ENCODE measurements at regions not wholly inside any gene's neighbourhood (a gene's known extent, or its start where the extent isn't known, plus 50 kb on each side); places are given as distances from the start of the nearest gene placed in this dataset.

GRCh38 chr20:36097337-36098151, 57.0 kb upstream of the EPB41L1 start:
- no peak for DNase-seq (ENCODE audit: low read depth)
- no peak for TF ChIP-seq CTCF (IDR thresholded peaks at IDR 0.05; ENCODE audit: control insufficient read depth, extremely low read depth, insufficient read depth)
- no peak overlapping the region for H3K4me3 ChIP-seq (ENCODE audit: low read depth, low read length)

DNA sequence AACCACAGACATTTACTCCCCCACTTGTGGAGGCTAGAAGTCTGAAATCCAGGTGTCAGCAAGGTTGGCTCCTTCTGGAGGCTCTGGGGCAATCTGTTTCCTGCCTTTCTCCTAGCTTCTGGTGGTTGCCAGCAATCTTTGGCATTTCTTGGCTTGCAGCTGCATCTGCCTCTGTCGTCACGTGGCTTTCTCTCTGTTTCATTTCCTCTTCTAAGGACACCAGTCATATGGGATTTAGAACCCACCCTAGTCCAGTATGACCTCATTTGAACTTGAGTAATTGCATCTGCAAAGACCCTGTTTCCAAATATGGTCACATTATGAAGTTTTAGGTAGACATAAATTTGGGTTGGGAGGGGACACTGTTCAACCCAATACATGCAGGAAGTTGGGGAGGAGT, 56.2 kb upstream of the EPB41L1 start:
- H3K4me3 ChIP-seq (ENCODE audit: low read depth, low read length): no peak overlapping the region
- no peak for DNase-seq (ENCODE audit: low read depth)
- no peak for TF ChIP-seq CTCF (IDR thresholded peaks at IDR 0.05; ENCODE audit: control insufficient read depth, extremely low read depth, insufficient read depth)

GRCh38 chr20:36099106-36099505, 55.4 kb upstream of the EPB41L1 start:
- no peak overlapping the region for H3K4me3 ChIP-seq (ENCODE audit: low read depth, low read length)
- DNase-seq (ENCODE audit: low read depth): no peak
- TF ChIP-seq CTCF (IDR thresholded peaks at IDR 0.05; ENCODE audit: control insufficient read depth, extremely low read depth, insufficient read depth): no peak

DNA sequence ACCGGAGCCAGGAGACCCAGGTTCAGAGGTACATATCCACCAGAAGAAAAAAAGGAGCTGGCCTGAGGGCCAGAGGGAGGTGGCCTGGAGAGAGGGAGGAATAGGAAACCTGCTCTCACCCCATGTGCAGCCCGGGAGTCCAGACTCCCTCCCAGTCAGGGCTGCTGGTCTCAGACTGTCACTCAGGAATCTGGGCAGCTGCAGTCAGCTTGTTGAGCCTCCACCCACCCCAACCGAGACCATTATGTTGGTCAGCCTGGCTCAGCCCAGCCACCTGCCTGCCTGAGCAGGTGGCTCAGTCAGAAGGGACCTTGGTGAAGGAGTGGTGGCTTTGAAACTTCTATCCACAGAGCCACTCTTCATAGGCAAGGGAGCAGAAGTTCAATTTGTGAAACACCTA, 53.3 kb upstream of the EPB41L1 start:
- no peak for DNase-seq (ENCODE audit: low read depth)
- H3K4me3 ChIP-seq (ENCODE audit: low read depth, low read length): no peak overlapping the region
- no peak for TF ChIP-seq CTCF (IDR thresholded peaks at IDR 0.05; ENCODE audit: control insufficient read depth, extremely low read depth, insufficient read depth)

DNA sequence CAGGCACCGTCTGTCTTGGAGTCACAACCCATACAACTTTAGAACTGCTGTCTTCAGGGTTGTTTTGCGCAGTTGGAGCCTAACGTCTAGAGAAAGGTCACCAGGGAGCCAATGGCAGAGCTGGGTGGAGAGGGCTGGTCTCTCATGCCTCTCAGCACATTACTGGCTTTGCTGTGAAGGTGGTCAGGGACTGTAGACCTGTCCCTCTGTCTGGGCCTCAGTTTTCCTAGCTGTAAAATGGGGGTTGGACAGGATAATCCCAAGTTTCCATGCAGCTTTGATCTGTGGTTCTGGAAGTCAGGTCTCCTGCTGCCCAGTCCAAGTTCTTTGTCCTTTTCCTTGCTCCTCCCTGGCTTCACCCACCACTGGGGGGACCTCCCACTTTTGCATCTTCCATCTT, 52.2 kb upstream of the EPB41L1 start:
- no peak overlapping the region for H3K4me3 ChIP-seq (ENCODE audit: low read depth, low read length)
- no peak for TF ChIP-seq CTCF (IDR thresholded peaks at IDR 0.05; ENCODE audit: control insufficient read depth, extremely low read depth, insufficient read depth)

DNA sequence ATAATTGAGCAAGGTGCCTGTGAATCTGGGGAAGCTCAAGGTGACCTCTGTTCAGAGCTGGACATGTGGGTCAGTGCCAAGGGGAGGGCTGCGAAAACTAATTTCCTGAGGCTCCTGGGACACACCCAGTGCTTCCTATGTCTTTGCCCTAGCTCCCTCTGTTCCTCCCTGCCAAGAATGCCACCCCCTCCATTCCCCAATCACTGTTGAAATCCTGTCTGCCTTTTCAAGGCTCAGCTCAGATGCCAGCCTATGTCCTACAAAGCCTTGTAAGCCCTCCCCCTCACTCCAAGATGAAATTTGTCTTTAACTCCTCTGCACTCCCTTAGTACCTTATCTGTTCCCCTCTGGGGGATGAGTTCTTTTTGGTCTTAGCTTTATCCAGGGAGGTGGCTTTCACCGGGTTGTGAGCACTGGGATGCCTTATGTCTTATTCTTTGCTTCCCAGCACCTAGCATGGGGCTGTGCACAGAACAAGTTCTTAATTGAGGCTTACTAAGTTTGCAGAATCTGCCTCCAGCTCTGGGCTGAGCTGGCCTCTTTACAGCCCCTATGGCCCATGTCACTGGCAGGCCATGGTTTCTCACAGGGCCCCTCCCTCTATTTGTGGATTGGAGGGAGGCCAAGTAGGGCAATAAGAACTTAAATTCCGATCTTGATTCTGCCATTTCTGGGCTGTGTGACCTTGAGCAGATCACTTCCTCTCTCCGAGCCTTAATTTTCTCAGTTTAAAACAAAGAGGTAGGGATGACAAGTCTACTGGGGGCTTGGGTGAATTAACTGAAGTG, 51.5 kb upstream of the EPB41L1 start:
- DNase-seq (ENCODE audit: low read depth): no peak
- H3K4me3 ChIP-seq (ENCODE audit: low read depth, low read length): no peak overlapping the region
- no peak for TF ChIP-seq CTCF (IDR thresholded peaks at IDR 0.05; ENCODE audit: control insufficient read depth, extremely low read depth, insufficient read depth)

More for the DNA sequence above, 52.2 kb upstream of the EPB41L1 start:
- DNase-seq (ENCODE audit: low read depth): no peak

Measured in LNCaP clone FGC (cell line).